H9 (cell line): ENCODE measurements at regions not wholly inside any gene's neighbourhood (a gene's known extent, or its start where the extent isn't known, plus 50 kb on each side); places are given as distances from the start of the nearest gene placed in this dataset.

Experiments
- DNase-seq: peaks from one replicate; pipeline ENCODE4 v3.0.0-alpha.2; 2017
- H2AFZ ChIP-seq: one replicate; pipeline ENCODE4 v1.6.1; 2013; ENCODE audit warnings: mild to moderate bottlenecking, low read length, control low read depth, moderate library complexity
- H2AK5ac ChIP-seq: 2 replicates; pipeline ENCODE4 v1.6.1; 2013; ENCODE audit warnings: low read length, control low read depth, mixed read lengths; ENCODE audit not compliant: insufficient read length
- H2BK120ac ChIP-seq: one replicate; pipeline ENCODE4 v1.6.1; 2013; ENCODE audit warnings: low read depth, mild to moderate bottlenecking, low read length, control low read depth, inconsistent platforms; ENCODE audit not compliant: poor library complexity, severe bottlenecking
- H2BK12ac ChIP-seq: 2 replicates; pipeline ENCODE4 v1.6.1; 2013; ENCODE audit warnings: low read length, control low read depth, mixed read lengths, low read depth; ENCODE audit not compliant: insufficient read length
- H2BK15ac ChIP-seq: 2 replicates; pipeline ENCODE4 v1.6.1; 2013; ENCODE audit warnings: low read depth, low read length, control low read depth
- H2BK20ac ChIP-seq: one replicate; pipeline ENCODE4 v1.6.1; 2013; ENCODE audit warnings: low read depth, mild to moderate bottlenecking, low read length, control low read depth, inconsistent platforms; ENCODE audit not compliant: poor library complexity, severe bottlenecking
- H2BK5ac ChIP-seq: 2 replicates; pipeline ENCODE4 v1.6.1; 2013; ENCODE audit warnings: low read length, control low read depth, mixed read lengths; ENCODE audit not compliant: insufficient read length
- H3K14ac ChIP-seq: 2 replicates; pipeline ENCODE4 v1.6.1; 2013; ENCODE audit warnings: low read length, control low read depth; ENCODE audit not compliant: insufficient read depth
- H3K18ac ChIP-seq: 2 replicates; pipeline ENCODE4 v1.6.1; 2013; ENCODE audit warnings: low read depth, mild to moderate bottlenecking, mixed read lengths, low read length, control low read depth; ENCODE audit not compliant: insufficient read length
- H3K23ac ChIP-seq: 2 replicates; pipeline ENCODE4 v1.6.1; 2013; ENCODE audit warnings: low read length, control low read depth, mixed read lengths, low read depth; ENCODE audit not compliant: insufficient read length
- H3K23me2 ChIP-seq: 2 replicates; pipeline ENCODE4 v1.6.1; 2013; ENCODE audit warnings: low read depth, mild to moderate bottlenecking, mixed read lengths, low read length, control low read depth; ENCODE audit not compliant: insufficient read length, poor library complexity, severe bottlenecking
- H3K27ac ChIP-seq: 2 replicates; pipeline ENCODE4 v1.5.1; 2013; ENCODE audit warnings: low read length, control low read depth, mixed read lengths, low read depth; ENCODE audit not compliant: insufficient read length
- H3K27me3 ChIP-seq: 2 replicates; pipeline ENCODE4 v1.6.1; 2013; ENCODE audit warnings: low read length, control low read depth, inconsistent platforms; ENCODE audit not compliant: insufficient read depth
- H3K4ac ChIP-seq: 2 replicates; pipeline ENCODE4 v1.6.1; 2013; ENCODE audit warnings: low read depth, mild to moderate bottlenecking, control low read depth, inconsistent platforms, low read length, moderate library complexity
- H3K4me1 ChIP-seq: 2 replicates; pipeline ENCODE4 v1.6.1; 2013; ENCODE audit warnings: low read length, control low read depth, inconsistent platforms; ENCODE audit not compliant: insufficient read depth
- H3K4me2 ChIP-seq: 2 replicates; pipeline ENCODE4 v1.6.1; 2013; ENCODE audit warnings: low read length, control low read depth, mixed read lengths; ENCODE audit not compliant: insufficient read length, insufficient read depth
- H3K56ac ChIP-seq: 2 replicates; pipeline ENCODE4 v1.6.1; 2013; ENCODE audit warnings: low read depth, mild to moderate bottlenecking, mixed read lengths, low read length, control low read depth; ENCODE audit not compliant: insufficient read length
- H3K79me1 ChIP-seq: 2 replicates; pipeline ENCODE4 v1.6.1; 2013; ENCODE audit warnings: low read depth, mild to moderate bottlenecking, moderate library complexity, low read length, control low read depth, inconsistent platforms; ENCODE audit not compliant: insufficient read depth, poor library complexity, severe bottlenecking
- H3K79me2 ChIP-seq: 2 replicates; pipeline ENCODE4 v1.6.1; 2013; ENCODE audit warnings: low read length, control low read depth, inconsistent platforms; ENCODE audit not compliant: insufficient read depth
- H3K9ac ChIP-seq: 2 replicates; pipeline ENCODE4 v1.6.1; 2013; ENCODE audit warnings: low read length, control low read depth, mixed read lengths; ENCODE audit not compliant: insufficient read length; ENCODE audit errors: extremely low read depth
- H3K9me3 ChIP-seq: one replicate; pipeline ENCODE4 v1.6.1; 2013; ENCODE audit warnings: low read depth, low read length, inconsistent platforms; ENCODE audit not compliant: control insufficient read depth
- H3T11ph ChIP-seq: one replicate; pipeline ENCODE4 v1.6.1; 2013; ENCODE audit warnings: mild to moderate bottlenecking, low read length, control low read depth, inconsistent platforms
- H4K20me1 ChIP-seq: one replicate; pipeline ENCODE4 v1.6.1; 2013; ENCODE audit not compliant: control insufficient read depth, insufficient read length, insufficient read depth
- H4K5ac ChIP-seq: 2 replicates; pipeline ENCODE4 v1.6.1; 2013; ENCODE audit warnings: low read depth, mild to moderate bottlenecking, mixed read lengths, low read length, control low read depth; ENCODE audit not compliant: insufficient read length
- H4K8ac ChIP-seq: replicated peaks from 2 replicates; pipeline ENCODE4 v1.6.1; 2013; ENCODE audit warnings: low read length, control low read depth, mixed read lengths, low read depth; ENCODE audit not compliant: insufficient read length
- H4K91ac ChIP-seq: 2 replicates; pipeline ENCODE4 v1.6.1; 2013; ENCODE audit warnings: low read depth, mild to moderate bottlenecking, moderate library complexity, mixed read lengths, low read length, control low read depth; ENCODE audit not compliant: insufficient read length
- H3K27ac Mint-ChIP-seq, 3 experiments: 2 replicates in 2 of 3; 3 replicates in 1 of 3; pipeline ENCODE4 v1.8.0; 2020 to 2021; ENCODE audit warnings: mixed read lengths in 3 of 3, mild to moderate bottlenecking in 1 of 3, moderate library complexity in 1 of 3
- H3K27me3 Mint-ChIP-seq: 2 replicates; pipeline ENCODE4 v1.8.0; 2021; ENCODE audit warnings: low read depth, mild to moderate bottlenecking, moderate library complexity, mixed read lengths
- H3K36me3 Mint-ChIP-seq, 3 experiments: 2 replicates in 2 of 3; 3 replicates in 1 of 3; pipeline ENCODE4 v1.8.0; 2020 to 2021; ENCODE audit warnings: low read depth in 3 of 3, mixed read lengths in 3 of 3; ENCODE audit not compliant: insufficient read depth in 1 of 3
- H3K4me1 Mint-ChIP-seq, 2 experiments: 2 replicates each; pipeline ENCODE4 v1.8.0; 2020; ENCODE audit warnings: mixed read lengths in 2 of 2
- H3K4me3 Mint-ChIP-seq, 2 experiments: 2 replicates in 1 of 2; 3 replicates in 1 of 2; pipeline ENCODE4 v1.8.0; 2020 to 2021; ENCODE audit warnings: mild to moderate bottlenecking in 2 of 2, mixed read lengths in 2 of 2, moderate library complexity in 1 of 2
- H3K9me3 Mint-ChIP-seq, 2 experiments: 2 replicates in 1 of 2; 3 replicates in 1 of 2; pipeline ENCODE4 v1.8.0; 2020; ENCODE audit warnings: mild to moderate bottlenecking in 2 of 2, mixed read lengths in 2 of 2, moderate library complexity in 1 of 2
- CTCF ChIP-seq: fragments of 200-600 bp; sonication (generic); conservative IDR thresholded peaks from 3 replicates; pipeline ENCODE4 v1.8.0; 2021; ENCODE audit warnings: antibody characterized with exemption, mild to moderate bottlenecking
- WGBS: extraction: QIAGEN DNeasy Blood & Tissue Kit; methylation state at CpG from one replicate; pipeline ENCODE4 v1.1.7; 2013; ENCODE audit warnings: missing lambda C conversion rate, low lambda C conversion rate, mixed read lengths; ENCODE audit not compliant: insufficient read length; ENCODE audit errors: extremely low coverage; 5-methylcytosine and 5-hydroxymethylcytosine counted together

GRCh38 chr7:82690929-82691328 is 247.4 kb upstream of the CACNA2D1 start:
- no peak overlapping the region for H2BK20ac ChIP-seq
- no peak overlapping the region for H3K9ac ChIP-seq
- H3K79me1 ChIP-seq = no peaks in the 10 kb centered on the region
- no peaks in the 10 kb centered on the region for H3K9me3 ChIP-seq
- no peak overlapping the region for H2BK5ac ChIP-seq
- no peak overlapping the region for H3K4me2 ChIP-seq
- no peak for TF ChIP-seq CTCF
- no peak overlapping the region for H4K8ac ChIP-seq
- H3K27me3 ChIP-seq = no peaks in the 10 kb centered on the region
- peaks cover 10 to 13% of the 10 kb centered on the region in 2 experiments; a peak in 3 of 4 replicates for H3K4me1 Mint-ChIP-seq
- WGBS = no CpG with 5 or more reads among the region's 7 CpGs
- no peak overlapping the region for H2BK15ac ChIP-seq
- no peaks in the 10 kb centered on the region for H3K79me2 ChIP-seq
- no peaks in the 10 kb centered on the region for H3K23me2 ChIP-seq
- no peak overlapping the region for H3K14ac ChIP-seq
- H2AK5ac ChIP-seq = no peak overlapping the region
- no peaks in the 10 kb centered on the region for H3K27me3 Mint-ChIP-seq
- peak overlapping the region in 1 of 3 experiments; percentile 50; a peak in 2 of 7 replicates for H3K27ac Mint-ChIP-seq
- no peaks in the 10 kb centered on the region for H3K36me3 Mint-ChIP-seq
- H3K18ac ChIP-seq = no peak overlapping the region
- H4K5ac ChIP-seq = no peak overlapping the region
- H4K20me1 ChIP-seq = no peaks in the 10 kb centered on the region
- no peak overlapping the region for H3K4ac ChIP-seq
- H2BK120ac ChIP-seq = no peak overlapping the region
- H3K27ac ChIP-seq = no peak overlapping the region
- H2BK12ac ChIP-seq = no peak overlapping the region
- no peak overlapping the region for H2AFZ ChIP-seq
- H3K23ac ChIP-seq = no peak overlapping the region
- H4K91ac ChIP-seq = no peak overlapping the region
- no peaks in the 10 kb centered on the region for H3K9me3 Mint-ChIP-seq
- H3K56ac ChIP-seq = no peak overlapping the region
- H3K4me1 ChIP-seq = no peaks in the 10 kb centered on the region
- H3T11ph ChIP-seq = no peak overlapping the region
- no peak for DNase-seq
- H3K4me3 Mint-ChIP-seq = no peak overlapping the region
